Fibroblast of gingiva (primary cell): ENCODE measurements at regions not wholly inside any gene's neighbourhood (a gene's known extent, or its start where the extent isn't known, plus 50 kb on each side); places are given as distances from the start of the nearest gene placed in this dataset.

Source experiments
- DNase-seq: peaks from one replicate; pipeline ENCODE4 v3.0.0-alpha.2; 2011; ENCODE audit warnings: low read depth

- peak; percentile 2 for DNase-seq
Measured at GRCh38 chr4:146577111-146577510, 55.4 kb upstream of the SLC10A7 start.

- no peak for DNase-seq
Measured at GRCh38 chr4:146582864-146583263, 55.8 kb upstream of the POU4F2 start.

GRCh38 chr4:146585761-146586333 lies 52.8 kb upstream of the POU4F2 start:
- peak; percentile 77 for DNase-seq
